Tibial artery (tissue), 4 donors: ENCODE measurements at regions not wholly inside any gene's neighbourhood (a gene's known extent, or its start where the extent isn't known, plus 50 kb on each side); places are given as distances from the start of the nearest gene placed in this dataset.

Source experiments
- DNase-seq, 2 donors: peaks; one replicate each; pipeline ENCODE4 v3.0.0-alpha.2; 2019
- H3K27ac ChIP-seq, 2 donors: fragments of 200-600 bp; sonication (generic) in 1 of 2; 1 replicate in 1 of 2; 2 replicates in 1 of 2; pipeline ENCODE4 v1.5.1; 2018 to 2019; ENCODE audit warnings: mild to moderate bottlenecking in 1 of 2
- H3K27me3 ChIP-seq, 2 donors: fragments of 200-600 bp; sonication (generic) in 1 of 2; one replicate each; pipeline versions ENCODE4 v1.5.1 to v1.6.0; 2016 to 2019
- H3K36me3 ChIP-seq, 3 donors: fragments of 200-600 bp; sonication (generic) in 2 of 3; one replicate each; pipeline ENCODE4 v1.5.1; 2016 to 2019; ENCODE audit warnings: mild to moderate bottlenecking in 2 of 3
- H3K4me1 ChIP-seq, 4 donors: fragments of 200-600 bp; sonication (generic) in 2 of 4; 1 replicate in 3 of 4; 2 replicates in 1 of 4; pipeline ENCODE4 v1.5.1; 2016 to 2019
- H3K4me3 ChIP-seq, 2 donors: fragments of 200-600 bp; sonication (generic) in 1 of 2; 1 replicate in 1 of 2; 2 replicates in 1 of 2; pipeline ENCODE4 v1.5.1; 2018 to 2019; ENCODE audit warnings: mild to moderate bottlenecking in 2 of 2
- H3K9me3 ChIP-seq, 3 donors: fragments of 200-600 bp; sonication (generic) in 1 of 3; one replicate each; pipeline ENCODE4 v1.5.1; 2016 to 2019
- intact Hi-C: fragments of 100-400 bp; cut with DNase I; formaldehyde crosslinking; loops from one replicate; pipeline ENCODE4 v1.15.0; 2023; ENCODE audit warnings: low total_unique reads
- TF ChIP-seq, protein P1 (sequence below), 2 experiments: fragments of 200-600 bp in 1 of 2; fragments of 450-650 bp in 1 of 2; IDR thresholded peaks; one replicate each; pipeline ENCODE4 v1.5.1; 2017 to 2019; ENCODE audit warnings: antibody characterized with exemption in 2 of 2, mild to moderate bottlenecking in 1 of 2, moderate library complexity in 1 of 2

DNA sequence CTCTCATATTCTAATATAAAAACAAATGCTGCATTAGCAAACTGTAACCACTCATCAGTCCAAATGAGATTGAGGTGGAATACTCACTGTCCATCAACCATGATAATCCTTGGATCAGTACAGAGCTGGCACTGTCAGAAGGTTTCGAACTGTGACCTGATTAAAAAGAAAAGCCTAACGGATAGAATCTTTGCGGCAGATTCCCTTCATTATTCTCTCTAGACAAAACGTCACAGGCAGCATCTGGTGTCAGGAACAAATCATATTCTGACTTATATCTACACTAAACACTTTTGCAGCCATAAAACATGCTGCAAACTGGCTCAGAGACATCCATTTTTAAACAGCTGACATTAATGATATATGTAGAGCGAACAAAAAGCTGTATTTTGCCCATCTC lies 677.7 kb upstream of the NXPH2 start:
- H3K27ac ChIP-seq: no peak overlapping the region
- intact Hi-C loops: no loop called here
- TF ChIP-seq, protein P1, sequence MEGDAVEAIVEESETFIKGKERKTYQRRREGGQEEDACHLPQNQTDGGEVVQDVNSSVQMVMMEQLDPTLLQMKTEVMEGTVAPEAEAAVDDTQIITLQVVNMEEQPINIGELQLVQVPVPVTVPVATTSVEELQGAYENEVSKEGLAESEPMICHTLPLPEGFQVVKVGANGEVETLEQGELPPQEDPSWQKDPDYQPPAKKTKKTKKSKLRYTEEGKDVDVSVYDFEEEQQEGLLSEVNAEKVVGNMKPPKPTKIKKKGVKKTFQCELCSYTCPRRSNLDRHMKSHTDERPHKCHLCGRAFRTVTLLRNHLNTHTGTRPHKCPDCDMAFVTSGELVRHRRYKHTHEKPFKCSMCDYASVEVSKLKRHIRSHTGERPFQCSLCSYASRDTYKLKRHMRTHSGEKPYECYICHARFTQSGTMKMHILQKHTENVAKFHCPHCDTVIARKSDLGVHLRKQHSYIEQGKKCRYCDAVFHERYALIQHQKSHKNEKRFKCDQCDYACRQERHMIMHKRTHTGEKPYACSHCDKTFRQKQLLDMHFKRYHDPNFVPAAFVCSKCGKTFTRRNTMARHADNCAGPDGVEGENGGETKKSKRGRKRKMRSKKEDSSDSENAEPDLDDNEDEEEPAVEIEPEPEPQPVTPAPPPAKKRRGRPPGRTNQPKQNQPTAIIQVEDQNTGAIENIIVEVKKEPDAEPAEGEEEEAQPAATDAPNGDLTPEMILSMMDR (IDR thresholded peaks at IDR 0.05): no peak
- no peak overlapping the region for H3K4me3 ChIP-seq
- peaks cover 0 to 4% (median 0%) of the 10 kb centered on the region in 3 donors for H3K9me3 ChIP-seq
- no peak for DNase-seq
- H3K36me3 ChIP-seq: no peaks in the 10 kb centered on the region
- no peaks in the 10 kb centered on the region for H3K27me3 ChIP-seq
- H3K4me1 ChIP-seq: no peaks in the 10 kb centered on the region

DNA sequence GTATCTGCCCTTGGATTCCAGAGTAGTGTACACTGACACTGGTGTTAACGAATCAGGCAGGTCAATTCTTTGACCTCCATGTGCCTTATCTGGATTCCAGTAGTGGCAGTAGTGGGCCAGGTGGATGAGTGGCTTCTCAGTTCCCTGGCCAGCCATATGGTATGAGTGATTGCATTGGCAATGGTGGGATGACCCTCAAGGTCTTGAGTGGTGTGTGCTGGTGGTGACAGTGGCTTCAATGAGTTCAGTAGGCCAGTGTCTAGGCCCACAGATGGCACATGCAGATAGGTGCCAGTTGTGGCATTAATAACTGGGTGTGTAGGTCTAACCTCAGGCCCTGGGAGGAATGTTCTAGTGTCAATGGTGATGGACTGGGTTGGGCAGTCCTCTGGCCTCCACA lies 674.1 kb upstream of the NXPH2 start:
- DNase-seq: no peak
- no peaks in the 10 kb centered on the region for H3K4me1 ChIP-seq
- H3K9me3 ChIP-seq: peaks cover 0 to 4% (median 4%) of the 10 kb centered on the region in 3 donors
- no peak overlapping the region for H3K4me3 ChIP-seq
- no peaks in the 10 kb centered on the region for H3K36me3 ChIP-seq
- TF ChIP-seq, protein P1 (IDR thresholded peaks at IDR 0.05): no peak
- intact Hi-C loops: no loop called here
- no peaks in the 10 kb centered on the region for H3K27me3 ChIP-seq
- no peak overlapping the region for H3K27ac ChIP-seq

DNA sequence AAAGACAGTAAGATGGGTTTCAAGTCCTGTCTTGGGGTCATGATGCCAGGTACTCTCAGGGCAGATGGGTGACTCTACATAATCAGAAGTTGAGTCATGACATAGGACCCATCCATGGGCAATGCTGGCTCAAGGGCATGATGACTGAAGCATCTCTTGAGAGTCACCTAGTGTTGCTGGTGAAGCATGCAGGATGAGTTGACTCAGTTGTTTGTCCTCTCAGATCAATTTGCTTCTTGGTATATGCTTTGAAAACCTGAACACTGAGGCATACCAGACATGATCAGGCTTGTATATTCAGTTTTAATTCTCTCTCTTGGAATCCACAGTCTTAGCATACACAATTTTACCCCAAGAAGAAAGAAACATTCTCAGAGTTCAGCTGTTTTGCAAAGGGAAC lies 658.9 kb upstream of the NXPH2 start:
- H3K27me3 ChIP-seq: no peaks in the 10 kb centered on the region
- H3K36me3 ChIP-seq: no peaks in the 10 kb centered on the region
- TF ChIP-seq, protein P1 (IDR thresholded peaks at IDR 0.05): no peak
- DNase-seq: no peak
- no peak overlapping the region for H3K27ac ChIP-seq
- intact Hi-C loops: no loop called here
- H3K4me1 ChIP-seq: no peaks in the 10 kb centered on the region
- no peak overlapping the region for H3K4me3 ChIP-seq
- H3K9me3 ChIP-seq: no peaks in the 10 kb centered on the region

DNA sequence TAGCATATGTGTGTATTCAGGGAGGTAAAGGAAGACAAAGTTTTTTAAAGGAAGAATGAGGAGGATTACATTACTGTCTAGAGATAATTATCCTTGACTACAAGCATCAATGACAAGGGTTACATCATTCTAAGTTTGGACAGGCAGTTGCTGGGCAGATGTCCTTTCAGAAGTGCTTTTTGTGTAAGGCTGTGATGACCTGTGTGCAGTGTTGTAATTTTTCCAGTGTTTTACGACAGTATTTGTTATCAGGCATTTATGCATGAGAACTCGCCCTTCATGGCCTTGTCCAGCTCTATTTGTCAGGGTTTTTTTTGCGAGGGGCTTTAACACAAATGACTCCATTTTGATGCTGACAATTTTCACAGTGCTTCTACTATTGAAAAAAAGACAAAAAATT lies 658.3 kb upstream of the NXPH2 start:
- no peak overlapping the region for H3K4me3 ChIP-seq
- H3K9me3 ChIP-seq: no peaks in the 10 kb centered on the region
- no peaks in the 10 kb centered on the region for H3K4me1 ChIP-seq
- H3K27me3 ChIP-seq: no peaks in the 10 kb centered on the region
- intact Hi-C loops: no loop called here
- no peak for DNase-seq
- no peaks in the 10 kb centered on the region for H3K36me3 ChIP-seq
- H3K27ac ChIP-seq: no peak overlapping the region
- TF ChIP-seq, protein P1 (IDR thresholded peaks at IDR 0.05): no peak

DNA sequence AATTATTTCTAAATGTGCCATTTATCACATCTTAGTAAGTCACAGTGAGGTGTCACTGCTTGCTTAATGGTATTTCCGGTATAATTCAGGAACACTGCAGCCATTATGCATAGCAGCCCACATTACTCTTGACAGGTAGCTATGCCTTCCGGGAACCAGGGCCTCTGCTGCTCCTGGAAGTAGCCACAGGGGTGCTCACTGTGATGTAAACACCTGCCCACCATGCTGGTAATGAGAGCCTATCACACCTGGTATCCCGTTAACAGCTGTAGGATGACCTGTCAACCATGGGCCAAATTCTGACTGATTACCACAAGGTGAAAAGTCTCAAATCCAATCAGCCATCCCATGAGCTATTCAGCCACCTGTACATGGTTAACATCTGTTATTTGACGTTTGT lies 647.0 kb upstream of the NXPH2 start:
- Histone ChIP-seq H3K27me3 (no peaks in the 10 kb centered on the region), H3K9me3 (no peaks in the 10 kb centered on the region), H3K4me1 (no peaks in the 10 kb centered on the region), H3K36me3 (no peaks in the 10 kb centered on the region), H3K4me3 (no peak overlapping the region), H3K27ac (no peak overlapping the region)
- no peak for DNase-seq
- intact Hi-C loops: no loop called here
- TF ChIP-seq, protein P1 (IDR thresholded peaks at IDR 0.05): no peak

DNA sequence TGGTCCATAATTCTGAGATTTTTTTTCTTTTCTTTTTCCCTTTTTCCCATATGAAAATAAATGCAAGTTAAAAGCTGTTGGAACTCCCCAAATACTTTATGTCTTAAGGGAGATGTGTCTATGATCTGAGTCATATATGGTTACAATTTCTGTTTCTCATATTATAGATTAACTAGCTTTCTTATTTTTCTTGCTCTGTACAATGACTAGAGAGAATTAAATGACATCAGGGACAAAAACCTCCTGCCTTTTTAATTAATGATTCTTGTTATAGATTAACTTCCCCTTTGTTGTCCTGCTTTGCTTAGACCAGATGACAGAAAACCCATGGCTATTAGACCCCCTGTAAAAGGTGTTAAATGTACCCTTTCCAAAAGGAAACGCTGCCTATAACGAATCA lies 643.9 kb upstream of the NXPH2 start:
- H3K4me3 ChIP-seq: no peak overlapping the region
- DNase-seq: no peak
- no peaks in the 10 kb centered on the region for H3K27me3 ChIP-seq
- H3K4me1 ChIP-seq: no peaks in the 10 kb centered on the region
- no peak overlapping the region for H3K27ac ChIP-seq
- no peaks in the 10 kb centered on the region for H3K9me3 ChIP-seq
- TF ChIP-seq, protein P1 (IDR thresholded peaks at IDR 0.05): no peak
- H3K36me3 ChIP-seq: no peaks in the 10 kb centered on the region
- intact Hi-C loops: no loop called here
